HG02798 (cell line): ENCODE measurements at regions not wholly inside any gene's neighbourhood (a gene's known extent, or its start where the extent isn't known, plus 50 kb on each side); places are given as distances from the start of the nearest gene placed in this dataset.

Experiments used
- ATAC-seq: cut with Tn5 transposase; IDR thresholded peaks from one replicate; pipeline ENCODE4 v1.9.1; 2021; ENCODE audit warnings: mild to moderate bottlenecking; ENCODE audit not compliant: unreplicated experiment, poor library complexity

GRCh38 chr2:120452945-120453634 lies 107.2 kb downstream of the INHBB start:
- no peak for ATAC-seq

DNA sequence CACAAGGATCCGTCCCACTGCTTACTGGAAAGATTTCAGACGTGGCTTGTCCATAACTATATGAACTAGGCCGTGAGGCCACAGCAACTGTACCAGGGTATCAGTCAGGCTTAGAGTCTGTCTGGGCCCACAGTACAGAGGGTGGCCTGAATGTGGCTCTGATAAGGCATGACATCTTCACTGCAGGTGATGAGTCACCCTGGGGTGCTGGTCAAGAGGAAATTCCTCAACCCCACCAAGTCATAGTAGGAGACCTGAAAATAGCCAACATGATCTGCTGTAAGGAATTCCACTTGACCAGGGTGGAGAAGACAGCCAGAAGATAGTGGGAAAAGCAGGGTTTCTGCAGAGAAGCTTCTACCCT lies 107.7 kb downstream of the INHBB start:
- ATAC-seq = no peak

DNA sequence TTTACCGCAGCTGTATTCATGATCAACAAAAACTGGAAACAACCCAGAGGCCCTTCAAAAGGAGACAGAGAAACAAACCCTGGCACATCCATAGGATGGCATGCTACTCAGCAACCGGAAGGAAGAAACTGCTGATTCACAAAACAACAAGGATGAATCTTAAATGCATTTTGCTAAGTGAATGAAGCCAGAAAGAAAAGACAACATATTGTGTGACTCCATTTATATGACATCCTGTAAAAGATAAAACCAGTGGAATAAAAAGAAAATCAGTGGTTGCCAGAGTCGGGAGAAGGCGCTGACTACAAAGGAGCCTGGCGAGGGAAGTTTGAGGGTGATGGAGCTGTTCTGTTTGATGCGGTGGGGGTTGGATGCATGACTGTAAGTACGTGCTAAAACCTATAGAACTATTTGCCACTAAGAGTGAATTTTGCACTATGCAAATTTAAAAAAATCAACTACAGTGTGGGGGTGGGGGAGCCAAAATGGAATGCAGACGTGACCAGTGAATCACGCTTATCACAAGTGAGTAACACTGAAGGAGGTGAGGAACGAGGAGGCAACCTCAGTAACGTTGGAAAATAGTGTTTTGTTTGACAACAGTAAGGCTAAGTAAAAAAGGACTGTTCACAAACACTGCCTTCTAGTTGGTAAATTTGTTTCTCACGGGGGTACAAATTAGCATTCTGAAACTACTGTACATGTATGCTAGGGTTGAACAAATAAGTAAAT lies 108.9 kb downstream of the INHBB start:
- no peak for ATAC-seq

DNA sequence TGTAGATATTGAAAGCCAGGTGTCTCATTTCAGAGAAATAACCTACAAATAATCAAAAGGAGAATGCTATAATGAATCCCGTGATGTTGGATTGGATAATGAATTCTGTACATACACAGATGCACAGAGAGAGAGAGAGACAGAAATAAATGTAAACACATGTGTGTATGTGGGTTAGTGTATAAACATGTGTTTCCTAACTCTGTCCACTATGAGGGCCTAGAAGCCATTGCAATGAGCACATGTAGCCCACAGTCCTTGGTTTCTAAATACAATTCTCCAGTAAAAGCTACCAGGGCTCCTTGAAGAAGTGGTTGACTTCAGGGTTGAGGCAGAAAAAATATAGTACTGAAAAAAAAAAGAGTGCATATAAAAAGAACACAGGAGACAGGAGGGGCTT lies 109.5 kb downstream of the INHBB start:
- no peak for ATAC-seq

DNA sequence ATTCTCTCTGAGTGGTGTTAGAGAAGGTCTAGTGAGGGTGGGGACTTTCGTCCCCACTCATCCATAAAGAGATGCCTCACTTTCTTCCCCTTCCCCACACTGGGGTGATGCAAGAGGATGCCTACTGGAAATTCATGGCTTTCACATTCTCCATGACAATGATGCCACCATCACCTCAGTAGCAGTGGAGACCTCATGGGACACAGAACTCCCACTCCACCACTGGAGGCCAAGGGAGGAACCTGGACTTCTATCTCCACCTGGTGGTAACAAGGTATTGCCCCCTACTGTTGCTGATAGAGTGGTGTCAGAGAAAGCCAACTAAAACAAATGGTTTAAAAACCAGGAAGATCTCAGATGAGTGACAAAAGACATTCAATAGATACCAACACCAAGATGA lies 110.9 kb downstream of the INHBB start:
- no peak for ATAC-seq

DNA sequence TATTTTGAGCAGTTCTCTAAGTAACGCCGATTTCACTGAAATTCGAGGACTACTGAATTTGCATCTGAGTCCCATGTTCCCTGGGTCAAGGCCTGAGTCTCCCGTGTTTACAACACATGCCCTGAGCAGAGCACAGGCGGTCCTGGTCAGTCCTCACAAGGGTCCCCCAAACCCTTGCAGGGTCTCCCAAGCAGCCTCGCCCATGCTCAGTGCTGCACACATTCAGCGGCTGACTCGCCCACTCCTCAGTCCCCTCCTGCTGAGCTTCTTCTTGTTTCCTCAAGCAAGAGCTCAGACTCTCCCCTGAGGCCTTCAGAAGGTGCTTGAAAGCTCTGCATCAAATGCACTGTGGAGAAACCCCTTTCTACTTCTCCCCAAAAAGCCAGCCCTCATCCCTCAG lies 114.6 kb downstream of the INHBB start:
- ATAC-seq = no peak

DNA sequence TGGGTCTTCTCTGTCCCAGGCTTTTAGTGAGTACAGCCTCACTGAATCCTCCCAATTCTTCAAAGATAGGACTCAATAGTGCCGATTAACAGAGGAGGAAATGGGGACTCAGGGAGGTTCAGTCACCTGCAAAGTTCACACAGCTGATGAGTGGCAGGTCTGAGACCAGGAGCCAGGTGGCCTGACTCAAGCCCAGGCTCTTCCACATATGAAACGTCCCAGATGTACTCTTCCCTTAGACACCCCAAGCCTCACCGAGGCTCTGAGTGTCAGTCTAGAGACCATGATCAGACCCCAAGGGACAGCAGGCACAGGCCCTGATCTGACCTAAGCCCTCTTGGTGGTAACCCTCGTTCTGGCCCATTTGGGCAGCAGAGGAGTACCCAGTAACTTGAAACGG lies 115.2 kb downstream of the INHBB start:
- no peak for ATAC-seq

GRCh38 chr2:120461546-120462537 lies 115.9 kb downstream of the INHBB start:
- ATAC-seq = no peak

DNA sequence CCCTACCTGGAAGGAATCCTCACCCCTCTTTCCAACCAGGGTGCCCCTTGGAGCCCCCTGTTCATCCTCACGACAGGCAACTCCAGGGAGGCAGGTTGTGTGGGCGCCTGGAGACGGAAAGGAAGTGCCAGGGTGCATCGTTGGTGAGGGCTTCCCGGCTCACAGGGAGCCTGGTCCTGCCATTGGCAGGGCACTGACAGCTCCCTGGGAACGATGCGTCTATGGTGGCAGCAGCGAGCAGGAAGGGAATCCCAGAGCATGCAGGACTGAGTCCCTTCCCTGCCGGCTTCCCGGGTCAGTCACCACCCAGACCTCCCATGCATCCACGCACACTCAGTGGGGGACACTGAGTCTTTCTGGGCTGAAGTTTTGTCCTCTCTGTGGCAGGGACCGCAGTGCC lies 117.6 kb downstream of the INHBB start:
- no peak for ATAC-seq

DNA sequence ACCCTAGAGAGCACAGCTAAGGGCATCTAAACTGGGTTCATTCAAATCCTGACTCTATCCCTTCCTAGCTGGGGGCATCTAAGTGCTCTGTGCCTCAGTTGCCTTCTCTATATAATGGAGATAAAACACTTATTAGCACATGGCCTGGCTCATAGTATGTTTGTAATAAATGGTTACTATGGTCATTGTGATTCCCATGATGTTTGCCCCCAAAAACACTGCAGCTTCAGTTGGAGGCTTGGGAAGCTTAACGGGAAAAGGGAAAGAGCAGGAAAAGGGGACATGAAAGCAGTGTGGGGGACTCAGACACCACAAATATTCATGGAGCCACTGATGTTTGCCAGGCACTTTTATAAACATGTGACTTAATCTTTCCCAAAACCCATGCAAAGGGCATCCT lies 118.1 kb downstream of the INHBB start:
- ATAC-seq = no peak

DNA sequence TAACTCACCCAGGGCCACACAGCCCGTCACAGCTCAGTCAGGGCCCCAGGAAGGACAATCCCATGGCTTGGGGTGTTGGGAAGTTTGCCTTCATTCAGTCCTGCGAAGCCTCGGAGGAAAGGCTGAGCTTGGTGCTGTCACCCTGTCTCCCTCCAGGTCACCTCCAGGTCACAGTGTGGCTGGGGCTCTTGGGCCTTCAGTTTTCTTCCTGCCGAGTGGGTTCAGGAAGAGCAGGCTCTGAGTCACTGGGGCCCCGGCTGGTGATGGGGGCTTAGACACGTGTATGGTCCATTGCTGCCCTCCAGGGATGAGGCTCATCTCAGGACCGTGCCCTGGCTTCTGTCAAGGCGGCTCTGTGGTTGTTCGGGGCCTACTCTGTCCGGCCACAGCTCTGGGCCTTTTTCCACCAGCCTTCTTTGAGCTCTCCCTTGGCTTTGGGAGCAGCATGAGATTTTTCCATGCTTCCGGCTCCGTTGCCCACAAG lies 118.6 kb downstream of the INHBB start:
- ATAC-seq = no peak

DNA sequence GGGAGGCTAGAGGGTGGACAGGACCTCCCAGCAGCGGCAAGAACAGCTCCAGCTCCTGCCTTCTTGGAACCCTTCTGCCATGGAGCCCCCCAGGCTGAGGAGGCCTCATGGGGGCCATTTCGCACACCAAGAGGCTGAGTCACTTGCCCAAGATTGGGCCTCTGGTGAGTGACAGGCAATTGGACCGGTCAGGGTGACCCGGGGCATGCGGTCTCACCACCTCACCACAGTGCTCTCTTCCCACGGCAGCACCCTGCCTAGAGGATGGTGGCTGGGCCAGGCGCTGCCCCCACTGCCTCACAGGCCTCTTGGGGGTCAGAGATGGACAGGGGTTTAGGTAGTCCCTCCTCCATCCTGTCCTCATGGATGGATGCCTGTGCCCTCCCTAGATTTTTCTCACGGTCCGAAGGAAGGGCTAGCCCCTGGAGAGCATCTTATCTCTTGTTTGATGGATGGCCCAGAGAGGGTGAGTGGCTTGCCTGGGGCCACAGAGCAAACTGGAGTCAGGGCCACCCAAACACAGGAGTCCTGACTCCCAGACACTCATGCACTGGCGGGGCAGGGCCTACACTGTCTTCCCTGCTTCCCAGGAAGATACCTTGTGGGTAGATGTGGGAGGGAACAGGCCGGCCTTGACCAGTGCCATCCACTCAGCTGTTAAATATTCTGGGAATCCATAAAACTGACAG lies 119.2 kb downstream of the INHBB start:
- no peak for ATAC-seq

GRCh38 chr2:120465701-120465988 lies 119.7 kb downstream of the INHBB start:
- no peak for ATAC-seq

DNA sequence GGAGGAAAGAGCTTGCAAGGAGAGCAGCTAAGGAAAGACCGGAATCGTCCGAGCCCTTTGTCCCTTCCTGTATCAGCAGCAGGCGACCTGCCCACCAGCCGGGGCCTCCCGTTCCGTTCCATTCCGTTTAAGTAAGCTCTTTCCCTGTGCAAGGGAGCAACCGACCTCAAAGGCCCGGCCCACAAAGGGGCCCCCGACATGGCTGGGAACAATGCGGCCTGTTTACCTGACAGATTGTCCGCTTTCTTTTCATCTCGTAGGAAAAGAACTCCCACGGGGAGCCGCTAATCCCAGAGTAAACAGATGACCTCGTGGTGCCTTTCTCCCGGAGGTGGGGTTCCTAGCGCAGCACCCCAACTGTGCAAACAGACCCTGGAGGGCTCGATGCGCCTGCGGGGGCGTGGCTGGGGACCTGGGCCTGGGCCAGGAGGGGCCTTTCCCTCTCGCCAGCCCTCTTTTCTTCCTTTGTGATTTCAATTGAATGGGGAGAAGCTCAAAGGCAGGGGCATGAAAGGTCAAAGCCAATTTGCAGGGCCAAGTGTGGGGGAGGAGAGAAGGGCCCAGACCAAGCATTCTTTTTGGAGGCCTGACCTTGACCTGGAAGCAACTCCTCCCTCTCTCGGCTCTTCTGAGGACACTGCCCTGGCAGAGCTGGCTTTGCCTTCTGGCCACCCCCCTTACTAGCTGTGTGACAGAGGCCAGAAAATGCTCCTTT lies 120.2 kb downstream of the INHBB start:
- ATAC-seq = no peak

- ATAC-seq = no peak
Observed at GRCh38 chr2:120466704-120467054, 120.7 kb downstream of the INHBB start.

DNA sequence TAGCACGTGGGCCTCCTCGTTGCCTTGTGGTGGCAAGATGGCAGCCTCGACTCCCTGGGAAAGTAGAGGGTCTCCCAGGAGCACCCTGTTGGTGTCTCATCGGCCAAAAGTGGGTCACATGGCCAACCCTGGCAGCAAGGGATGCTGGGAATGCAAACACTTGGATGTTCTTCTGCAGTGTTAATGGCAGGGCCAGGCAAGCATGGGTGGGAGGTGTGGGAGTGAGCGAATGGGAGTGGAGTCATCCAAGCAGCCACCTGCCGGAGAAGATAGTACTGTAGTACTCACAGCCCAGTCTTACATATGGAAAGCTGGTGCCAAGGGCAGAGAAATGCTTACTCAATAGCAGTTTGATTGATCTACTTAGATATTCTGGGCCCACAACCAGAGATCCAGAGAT lies 122.2 kb downstream of the INHBB start:
- no peak for ATAC-seq

DNA sequence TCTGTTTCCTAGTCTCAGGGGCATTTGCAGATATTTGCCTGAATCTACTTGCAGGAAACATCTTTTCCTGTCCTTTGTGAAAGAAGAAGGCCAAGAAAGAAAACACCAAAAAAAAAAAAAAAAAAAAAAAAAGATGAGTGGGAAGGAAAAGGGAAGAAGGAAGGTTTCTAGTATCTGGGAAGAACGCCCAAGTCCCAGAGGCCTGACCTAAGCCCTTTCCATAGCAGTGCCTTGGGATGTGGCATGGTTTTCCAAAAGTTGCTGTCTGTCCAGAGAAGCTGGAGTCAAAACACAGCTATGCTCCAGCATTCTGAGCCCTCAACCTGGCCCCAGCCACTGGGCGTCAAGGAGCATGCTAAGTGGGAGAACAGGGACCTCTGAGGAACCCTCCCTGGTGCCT lies 123.5 kb downstream of the INHBB start:
- no peak for ATAC-seq

- ATAC-seq = no peak
Observed at GRCh38 chr2:120470041-120470965, 124.4 kb downstream of the INHBB start.

DNA sequence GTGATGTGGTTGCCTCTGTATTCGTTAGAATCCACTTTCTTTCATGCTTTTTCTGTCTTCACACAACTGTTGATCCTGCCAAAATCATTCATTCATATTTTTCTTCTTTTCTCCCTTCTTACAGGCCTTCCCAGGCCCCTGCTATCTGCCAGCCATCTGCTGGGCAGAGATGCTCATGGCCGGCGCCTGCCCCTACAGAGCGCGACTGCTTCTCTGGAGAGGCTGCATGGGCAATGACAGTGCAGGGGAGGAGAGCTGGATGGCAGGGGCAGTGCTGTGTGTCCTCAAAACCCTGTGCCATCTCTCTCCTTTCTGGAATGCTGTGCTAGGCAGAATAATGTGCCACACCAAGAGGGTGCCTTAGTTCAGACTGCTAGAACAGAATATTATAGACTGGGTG lies 125.2 kb downstream of the INHBB start:
- no peak for ATAC-seq
